OCI-LY7 (cell line): ENCODE measurements at regions not wholly inside any gene's neighbourhood (a gene's known extent, or its start where the extent isn't known, plus 50 kb on each side); places are given as distances from the start of the nearest gene placed in this dataset.

Source experiments
- EZH2phosphoT487 ChIP-seq: fragments of 200-600 bp; sonication (generic); IDR thresholded peaks from 2 replicates; pipeline ENCODE4 v1.6.1; 2018; ENCODE audit warnings: low read depth, borderline replicate concordance, mild to moderate bottlenecking, mixed run types, antibody characterized with exemption, low read length, moderate library complexity, mixed read lengths
- TF ChIP-seq, protein P1 (sequence below): fragments of 200-600 bp; sonication (generic); conservative IDR thresholded peaks from 2 replicates; pipeline ENCODE4 v1.5.1; 2014; ENCODE audit warnings: mild to moderate bottlenecking, antibody characterized with exemption, low read length, moderate library complexity, mixed read lengths

DNA sequence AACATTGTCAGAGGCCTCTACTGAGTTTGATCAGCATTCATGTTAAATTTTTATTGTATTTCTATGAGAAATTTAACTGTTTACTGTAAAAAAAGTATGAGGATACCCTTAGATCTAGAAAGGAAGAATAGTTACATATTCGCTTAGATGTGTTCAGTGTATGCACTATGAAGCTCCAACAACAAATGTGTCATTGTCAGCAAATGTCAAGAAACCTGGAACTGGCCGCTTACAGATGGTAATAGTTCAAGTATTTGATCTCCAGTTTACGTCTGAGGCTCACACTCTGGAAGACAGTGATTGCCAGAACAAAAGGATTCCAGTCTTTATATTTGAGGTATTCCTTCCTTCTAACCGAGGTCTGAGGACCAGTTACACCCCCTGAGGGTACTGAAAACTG, 921.2 kb upstream of the LRRTM1 start:
- TF ChIP-seq, protein P1, sequence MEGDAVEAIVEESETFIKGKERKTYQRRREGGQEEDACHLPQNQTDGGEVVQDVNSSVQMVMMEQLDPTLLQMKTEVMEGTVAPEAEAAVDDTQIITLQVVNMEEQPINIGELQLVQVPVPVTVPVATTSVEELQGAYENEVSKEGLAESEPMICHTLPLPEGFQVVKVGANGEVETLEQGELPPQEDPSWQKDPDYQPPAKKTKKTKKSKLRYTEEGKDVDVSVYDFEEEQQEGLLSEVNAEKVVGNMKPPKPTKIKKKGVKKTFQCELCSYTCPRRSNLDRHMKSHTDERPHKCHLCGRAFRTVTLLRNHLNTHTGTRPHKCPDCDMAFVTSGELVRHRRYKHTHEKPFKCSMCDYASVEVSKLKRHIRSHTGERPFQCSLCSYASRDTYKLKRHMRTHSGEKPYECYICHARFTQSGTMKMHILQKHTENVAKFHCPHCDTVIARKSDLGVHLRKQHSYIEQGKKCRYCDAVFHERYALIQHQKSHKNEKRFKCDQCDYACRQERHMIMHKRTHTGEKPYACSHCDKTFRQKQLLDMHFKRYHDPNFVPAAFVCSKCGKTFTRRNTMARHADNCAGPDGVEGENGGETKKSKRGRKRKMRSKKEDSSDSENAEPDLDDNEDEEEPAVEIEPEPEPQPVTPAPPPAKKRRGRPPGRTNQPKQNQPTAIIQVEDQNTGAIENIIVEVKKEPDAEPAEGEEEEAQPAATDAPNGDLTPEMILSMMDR: no peak
- TF ChIP-seq EZH2phosphoT487: no peak
